NB4 (cell line): ENCODE measurements at regions not wholly inside any gene's neighbourhood (a gene's known extent, or its start where the extent isn't known, plus 50 kb on each side); places are given as distances from the start of the nearest gene placed in this dataset.

Experiments used
- DNase-seq: peaks from one replicate; pipeline ENCODE4 v3.0.0; 2010; ENCODE audit warnings: low read depth
- H3K4me3 ChIP-seq: one replicate; pipeline ENCODE4 v1.5.1; 2011; ENCODE audit warnings: mild to moderate bottlenecking, low read depth, low read length, moderate library complexity
- MYC ChIP-seq: IDR thresholded peaks from 2 replicates; pipeline ENCODE4 v1.6.1; 2011; ENCODE audit warnings: low read depth, low read length
- POLR2A ChIP-seq: IDR thresholded peaks from 2 replicates; pipeline ENCODE4 v1.6.1; 2011; ENCODE audit warnings: mild to moderate bottlenecking; ENCODE audit not compliant: insufficient read length; ENCODE audit errors: extremely low read depth
- TF ChIP-seq, protein P1 (sequence below): IDR thresholded peaks from one replicate; pipeline ENCODE4 v1.5.1; 2012; ENCODE audit warnings: low read depth, low read length
- TF ChIP-seq, protein P2 (sequence below): IDR thresholded peaks from 2 replicates; pipeline ENCODE4 v1.6.1; 2011; ENCODE audit warnings: low read depth, low read length

DNA sequence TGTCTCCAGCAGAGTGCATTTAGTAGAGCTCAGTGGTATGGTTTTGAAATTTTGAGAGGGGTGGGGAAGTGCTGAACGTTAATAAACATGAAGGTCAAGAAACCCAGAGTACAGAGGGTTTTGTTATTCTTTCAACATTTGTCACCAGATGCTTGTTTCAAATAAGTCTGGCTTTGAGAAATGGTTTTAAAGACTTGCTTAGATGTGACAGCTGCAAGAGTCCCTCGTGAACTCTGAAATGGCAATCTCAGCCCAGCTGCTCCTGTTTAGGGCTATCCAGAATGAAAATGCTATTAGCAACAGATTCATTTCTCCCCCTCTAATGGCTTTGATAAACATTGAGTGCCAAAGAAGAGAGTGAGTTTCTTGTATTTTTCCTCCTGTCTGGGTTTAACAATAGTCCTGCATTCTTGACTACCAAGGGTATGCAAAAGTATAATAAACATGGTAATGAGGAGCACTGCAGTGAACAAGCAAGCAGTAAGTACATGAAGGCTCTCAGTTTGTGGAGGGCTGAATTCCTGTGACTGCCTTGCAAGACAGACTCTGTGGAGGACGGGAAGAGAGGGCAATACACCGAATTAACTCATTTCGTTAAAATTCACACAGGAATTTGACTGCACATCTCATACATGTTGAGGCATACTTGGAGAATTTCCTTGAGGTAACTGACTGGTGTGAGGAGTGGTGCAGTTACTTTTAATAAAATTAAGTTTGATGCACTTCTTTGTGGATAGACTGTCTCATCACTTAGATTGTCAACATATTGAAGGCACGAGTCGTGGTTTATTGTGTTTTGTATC is 490.9 kb downstream of the REEP3 start:
- H3K4me3 ChIP-seq, result no peak overlapping the region
- no peak for DNase-seq
- no peak for TF ChIP-seq MYC
- TF ChIP-seq, protein P1, sequence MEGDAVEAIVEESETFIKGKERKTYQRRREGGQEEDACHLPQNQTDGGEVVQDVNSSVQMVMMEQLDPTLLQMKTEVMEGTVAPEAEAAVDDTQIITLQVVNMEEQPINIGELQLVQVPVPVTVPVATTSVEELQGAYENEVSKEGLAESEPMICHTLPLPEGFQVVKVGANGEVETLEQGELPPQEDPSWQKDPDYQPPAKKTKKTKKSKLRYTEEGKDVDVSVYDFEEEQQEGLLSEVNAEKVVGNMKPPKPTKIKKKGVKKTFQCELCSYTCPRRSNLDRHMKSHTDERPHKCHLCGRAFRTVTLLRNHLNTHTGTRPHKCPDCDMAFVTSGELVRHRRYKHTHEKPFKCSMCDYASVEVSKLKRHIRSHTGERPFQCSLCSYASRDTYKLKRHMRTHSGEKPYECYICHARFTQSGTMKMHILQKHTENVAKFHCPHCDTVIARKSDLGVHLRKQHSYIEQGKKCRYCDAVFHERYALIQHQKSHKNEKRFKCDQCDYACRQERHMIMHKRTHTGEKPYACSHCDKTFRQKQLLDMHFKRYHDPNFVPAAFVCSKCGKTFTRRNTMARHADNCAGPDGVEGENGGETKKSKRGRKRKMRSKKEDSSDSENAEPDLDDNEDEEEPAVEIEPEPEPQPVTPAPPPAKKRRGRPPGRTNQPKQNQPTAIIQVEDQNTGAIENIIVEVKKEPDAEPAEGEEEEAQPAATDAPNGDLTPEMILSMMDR, result no peak
- TF ChIP-seq, protein P2, sequence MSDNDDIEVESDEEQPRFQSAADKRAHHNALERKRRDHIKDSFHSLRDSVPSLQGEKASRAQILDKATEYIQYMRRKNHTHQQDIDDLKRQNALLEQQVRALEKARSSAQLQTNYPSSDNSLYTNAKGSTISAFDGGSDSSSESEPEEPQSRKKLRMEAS, result no peak
- TF ChIP-seq POLR2A, result no peak

DNA sequence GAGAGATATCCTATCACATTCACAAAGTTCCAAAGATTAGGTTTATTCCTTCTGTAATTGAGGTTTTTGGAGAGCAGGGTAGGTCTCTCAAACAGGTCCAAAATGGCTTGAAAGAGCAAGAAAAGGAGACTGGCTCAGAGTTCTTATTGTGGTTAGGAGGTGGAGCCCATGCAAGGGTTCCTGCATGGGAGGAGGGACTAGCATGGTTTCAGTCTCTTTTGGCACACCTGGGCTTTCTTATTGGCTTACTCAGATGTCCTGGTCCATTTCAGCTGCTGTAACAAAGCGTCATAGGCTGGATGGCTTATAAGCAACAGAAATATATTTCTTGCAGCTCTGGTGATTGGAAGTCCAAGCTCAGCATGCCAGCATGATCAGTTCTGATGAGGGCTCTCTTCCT is 493.1 kb downstream of the REEP3 start:
- no peak for TF ChIP-seq POLR2A
- TF ChIP-seq, protein P1, result no peak
- TF ChIP-seq MYC, result no peak
- TF ChIP-seq, protein P2, result no peak
- no peak for DNase-seq
- no peak overlapping the region for H3K4me3 ChIP-seq

DNA sequence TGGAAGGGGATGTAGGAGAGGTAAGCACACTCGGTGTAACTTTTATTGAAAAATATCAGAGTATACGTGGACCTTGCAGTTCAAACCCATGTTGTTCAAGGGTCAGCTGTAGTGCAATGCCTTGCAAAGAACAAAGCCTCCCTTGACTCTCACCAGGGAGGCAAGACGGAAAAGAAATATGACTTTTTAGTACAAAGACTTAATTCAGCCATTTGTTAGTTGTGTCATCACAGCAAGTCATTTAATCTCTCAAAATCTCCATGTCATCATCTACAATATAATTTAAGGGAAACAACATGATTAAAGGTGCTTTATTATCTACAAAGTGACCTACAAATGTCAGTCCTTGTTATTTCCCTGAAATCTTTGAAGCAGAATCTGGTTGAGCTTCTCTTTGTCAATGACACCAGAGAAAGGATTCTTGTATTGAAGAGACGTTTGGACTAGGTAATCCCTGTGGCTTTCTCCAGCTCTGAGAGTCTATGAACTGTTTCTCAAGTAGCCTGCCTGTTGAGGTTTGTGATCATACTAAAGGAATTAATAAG is 502.8 kb downstream of the REEP3 start:
- DNase-seq, result no peak
- H3K4me3 ChIP-seq, result no peak overlapping the region
- TF ChIP-seq, protein P1, result no peak
- TF ChIP-seq MYC (no peak), POLR2A (no peak)
- TF ChIP-seq, protein P2, result no peak

DNA sequence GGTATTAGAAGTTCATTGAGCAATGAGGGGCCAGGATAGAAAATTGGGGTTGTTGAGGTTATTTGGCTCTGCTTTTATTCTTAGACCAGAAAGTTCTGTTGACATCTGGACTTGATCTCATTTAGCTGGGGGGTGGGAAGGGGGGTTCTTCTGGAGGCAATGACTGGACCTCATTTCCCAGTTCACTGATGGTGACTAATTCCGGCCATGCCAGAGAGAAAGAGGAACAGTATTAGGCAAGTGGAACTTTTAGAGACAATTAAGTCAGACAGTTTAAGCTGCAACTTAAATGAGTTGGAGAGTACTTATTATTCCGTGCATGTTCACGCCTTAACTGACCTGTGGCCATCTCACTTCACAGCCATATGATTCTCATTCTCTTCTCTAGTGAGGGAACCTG is 512.5 kb downstream of the REEP3 start:
- no peak overlapping the region for H3K4me3 ChIP-seq
- no peak for TF ChIP-seq MYC
- TF ChIP-seq POLR2A, result no peak
- DNase-seq, result no peak

DNA sequence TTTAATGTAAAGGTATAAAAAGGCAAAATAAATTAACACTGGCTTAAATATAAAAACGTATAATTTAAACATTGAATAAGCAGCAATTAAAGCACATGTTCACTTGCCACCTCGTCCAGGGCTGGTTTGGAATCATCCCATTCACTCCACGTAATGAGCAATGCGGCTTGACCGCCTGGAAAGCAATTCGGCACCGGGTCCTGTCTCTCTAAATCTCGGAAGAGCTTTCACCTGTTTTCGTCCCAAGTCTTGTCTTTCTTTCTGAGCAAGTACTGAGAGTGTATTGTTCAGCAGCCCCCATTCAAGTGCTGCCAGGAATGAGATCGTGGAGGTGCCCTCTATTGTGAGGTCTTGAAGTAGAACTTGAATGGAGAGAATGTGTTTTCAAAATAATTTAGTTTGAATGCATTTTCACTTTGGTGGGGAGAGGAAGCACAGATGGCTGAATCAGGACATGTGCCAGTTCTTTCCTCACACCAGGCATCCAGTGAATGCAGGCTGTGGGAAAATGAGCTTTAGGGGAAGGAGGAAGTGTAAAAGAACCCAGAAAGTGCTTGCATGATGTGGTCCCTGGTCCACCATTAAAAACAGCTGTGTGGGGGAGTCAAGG is 515.2 kb downstream of the REEP3 start:
- TF ChIP-seq, protein P1, result no peak
- no peak for TF ChIP-seq MYC
- TF ChIP-seq, protein P2, result no peak
- TF ChIP-seq POLR2A, result no peak
- no peak overlapping the region for H3K4me3 ChIP-seq
- DNase-seq, result no peak

DNA sequence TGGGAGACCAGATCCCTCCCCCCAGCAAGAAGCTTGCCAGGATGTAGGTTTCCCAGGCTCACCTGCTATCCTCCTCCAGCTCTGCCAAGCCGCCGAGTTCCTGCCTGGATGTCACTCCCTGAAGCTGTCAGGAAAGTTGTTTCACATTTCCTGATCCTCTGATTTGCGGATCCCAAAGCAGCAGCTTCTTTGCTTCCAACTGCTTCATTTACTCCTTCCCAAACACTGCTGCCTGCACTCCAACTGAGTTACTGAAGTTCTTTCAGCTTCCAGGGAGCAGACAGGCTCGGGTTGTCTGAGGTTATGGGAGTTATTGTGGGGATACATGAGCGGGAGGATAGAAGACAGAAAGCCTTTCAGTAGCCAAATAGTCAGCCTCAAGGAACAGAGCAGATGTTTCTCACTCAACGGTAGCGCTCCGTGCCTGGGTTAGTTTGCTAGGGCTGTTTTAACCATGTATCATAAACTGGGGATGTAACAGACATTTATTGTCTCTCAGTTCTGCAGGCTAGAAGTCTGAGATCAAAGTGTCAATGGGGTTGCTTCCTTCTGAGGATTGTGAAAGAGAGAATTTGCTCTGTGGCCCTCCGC is 516.0 kb downstream of the REEP3 start:
- no peak for DNase-seq
- TF ChIP-seq, protein P1, result no peak
- TF ChIP-seq POLR2A (no peak), MYC (no peak)
- TF ChIP-seq, protein P2, result no peak

More for the DNA sequence above, 516.0 kb downstream of the REEP3 start:
- H3K4me3 ChIP-seq, result no peak overlapping the region
